Stimulated activated CD4-positive, alpha-beta T cell treated with anti-CD3 and anti-CD28 coated beads, Interleukin-1b, Interleukin-23, amount 100 ng/mL, for 48 hours (primary cell): ENCODE measurements at regions not wholly inside any gene's neighbourhood (a gene's known extent, or its start where the extent isn't known, plus 50 kb on each side); places are given as distances from the start of the nearest gene placed in this dataset.

Experiments
- DNase-seq: peaks from one replicate; pipeline ENCODE4 v3.0.0-alpha.2; 2020

GRCh38 chr2:51243892-51244535 lies 212.1 kb upstream of the NRXN1 start:
- DNase-seq, result no peak

- no peak for DNase-seq
These were observed 205.8 kb upstream of the NRXN1 start for GRCh38 chr2:51237626-51238271.

- DNase-seq, result no peak
These were observed 200.1 kb upstream of the NRXN1 start for GRCh38 chr2:51232027-51232426.

- no peak for DNase-seq
These were observed 199.1 kb upstream of the NRXN1 start for GRCh38 chr2:51231071-51231470.

GRCh38 chr2:51225377-51225776 lies 193.4 kb upstream of the NRXN1 start:
- no peak for DNase-seq

GRCh38 chr2:51224790-51225189 lies 192.9 kb upstream of the NRXN1 start:
- no peak for DNase-seq

- no peak for DNase-seq
These were observed 190.2 kb upstream of the NRXN1 start for GRCh38 chr2:51222106-51222505.

- no peak for DNase-seq
These were observed 188.7 kb upstream of the NRXN1 start for GRCh38 chr2:51220606-51221005.

GRCh38 chr2:51220080-51220479 lies 188.1 kb upstream of the NRXN1 start:
- DNase-seq, result no peak

- DNase-seq, result no peak
These were observed 187.5 kb upstream of the NRXN1 start for GRCh38 chr2:51219468-51219867.

GRCh38 chr2:51218047-51218446 lies 186.1 kb upstream of the NRXN1 start:
- DNase-seq, result no peak

GRCh38 chr2:51213826-51214225 lies 181.9 kb upstream of the NRXN1 start:
- DNase-seq, result no peak

GRCh38 chr2:51212374-51212773 lies 180.4 kb upstream of the NRXN1 start:
- no peak for DNase-seq

- DNase-seq, result no peak
These were observed 176.6 kb upstream of the NRXN1 start for GRCh38 chr2:51208521-51208920.

- no peak for DNase-seq
These were observed 169.4 kb upstream of the NRXN1 start for GRCh38 chr2:51201295-51201694.

- no peak for DNase-seq
These were observed 162.7 kb upstream of the NRXN1 start for GRCh38 chr2:51194656-51195055.

GRCh38 chr2:51170273-51170672 lies 138.3 kb upstream of the NRXN1 start:
- DNase-seq, result no peak

- DNase-seq, result no peak
These were observed 133.8 kb upstream of the NRXN1 start for GRCh38 chr2:51165534-51166260.

- DNase-seq, result no peak
These were observed 126.3 kb upstream of the NRXN1 start for GRCh38 chr2:51158251-51158650.

- no peak for DNase-seq
These were observed 121.3 kb upstream of the NRXN1 start for GRCh38 chr2:51153236-51153635.

- no peak for DNase-seq
These were observed 119.7 kb upstream of the NRXN1 start for GRCh38 chr2:51151490-51152140.

- DNase-seq, result no peak
These were observed 117.8 kb upstream of the NRXN1 start for GRCh38 chr2:51149725-51150124.

- no peak for DNase-seq
These were observed 113.8 kb upstream of the NRXN1 start for GRCh38 chr2:51145761-51146160.
